ENCODE measurements at regions not wholly inside any gene's neighbourhood (a gene's known extent, or its start where the extent isn't known, plus 50 kb on each side); places are given as distances from the start of the nearest gene placed in this dataset.
"Not testable (repeated sequence)": the region's sequence is repeated elsewhere in the genome, so short reads cannot be mapped to it uniquely, and the experiment has no call there.

DNA sequence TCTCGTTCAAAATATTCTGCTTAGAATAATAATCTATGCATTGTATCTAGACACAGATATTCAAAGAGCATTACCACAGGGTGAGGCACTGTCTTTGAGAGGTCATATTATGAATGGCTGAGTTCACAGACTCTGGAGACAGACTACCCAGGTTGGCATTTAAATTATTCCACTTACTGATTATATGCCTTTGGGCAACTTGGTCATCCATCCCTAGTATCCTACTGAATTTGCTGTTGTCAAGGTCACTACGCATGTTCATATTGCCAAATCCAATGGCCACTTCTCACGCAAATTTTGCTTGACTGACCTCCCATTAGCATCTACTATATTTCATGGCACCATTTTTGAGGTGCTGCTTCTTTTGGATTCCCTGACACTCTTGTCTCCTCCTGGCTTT lies 498.6 kb upstream of the TLE4 start:
- no peak for DNase-seq (ENCODE audit: low read depth in 2 of 2)

DNA sequence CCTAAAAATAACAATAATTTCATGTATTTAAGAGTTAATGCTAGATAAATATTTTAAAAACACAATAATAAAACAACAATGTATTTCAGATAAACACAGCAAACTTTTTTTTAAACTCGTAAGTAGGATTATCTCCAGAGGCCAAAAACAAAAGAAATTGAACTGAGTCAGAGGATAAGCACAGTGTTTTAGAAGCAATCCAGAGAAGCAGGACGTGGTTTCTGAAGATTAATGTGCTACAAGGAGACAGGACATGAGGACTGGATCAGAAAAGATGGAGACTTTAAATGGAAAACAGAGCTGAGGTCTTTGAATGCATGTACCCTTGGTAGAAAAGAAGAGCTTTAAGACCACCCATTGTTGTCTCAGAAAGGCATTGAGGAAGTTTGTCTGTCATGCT lies 491.2 kb upstream of the TLE4 start:
- DNase-seq (ENCODE audit: low read depth in 2 of 2), result no peak

DNA sequence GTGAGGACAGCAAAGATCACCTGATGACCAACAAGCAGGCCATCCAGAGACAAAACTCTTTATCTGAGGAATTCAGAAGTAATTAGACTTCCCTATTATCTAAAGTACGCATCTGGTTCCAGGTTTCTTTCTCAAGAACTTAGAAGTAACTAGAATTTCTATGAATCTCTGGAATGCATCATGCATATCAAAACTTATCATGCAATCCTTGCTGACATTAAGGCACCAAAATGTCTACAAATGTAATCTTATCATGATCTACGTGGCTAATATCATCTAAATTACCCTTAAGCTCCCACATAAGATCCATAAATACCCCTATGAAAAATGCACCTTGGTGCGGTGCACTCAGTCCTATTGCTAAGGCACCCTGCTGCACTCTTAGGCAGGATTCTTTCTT lies 488.1 kb upstream of the TLE4 start:
- DNase-seq (ENCODE audit: low read depth in 2 of 2), result no peak

- no peak for DNase-seq (ENCODE audit: low read depth in 2 of 2)
Observed at GRCh38 chr9:79087133-79087532, 484.6 kb upstream of the TLE4 start.

DNA sequence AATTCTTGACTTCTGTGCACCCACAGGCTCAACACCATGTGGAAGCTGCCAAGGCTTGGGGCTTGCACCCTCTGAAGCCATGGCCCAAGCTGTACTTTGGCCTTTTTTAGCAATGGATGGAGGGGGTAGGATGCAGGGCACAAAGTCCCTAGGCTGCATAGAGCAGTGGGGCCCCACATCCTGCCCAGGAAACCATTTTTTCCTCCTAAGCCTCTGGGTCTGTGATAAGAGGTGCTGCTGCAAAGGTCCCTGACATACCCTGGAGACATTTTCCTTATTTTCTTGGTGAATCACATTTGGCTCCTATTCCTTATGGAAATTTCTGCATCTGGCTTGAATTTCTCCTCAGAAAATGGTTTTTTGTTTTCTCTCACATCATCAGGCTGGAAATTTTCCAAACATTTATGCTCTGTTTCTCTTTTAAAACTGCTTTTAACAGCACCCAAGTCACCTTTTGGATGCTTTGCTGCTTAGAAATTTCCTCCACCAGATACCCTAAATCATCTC lies 482.7 kb upstream of the TLE4 start:
- no peak for DNase-seq (ENCODE audit: low read depth in 2 of 2)

- DNase-seq (ENCODE audit: low read depth in 2 of 2), result not testable (repeated sequence)
Observed at GRCh38 chr9:79089851-79090250, 481.9 kb upstream of the TLE4 start.

DNA sequence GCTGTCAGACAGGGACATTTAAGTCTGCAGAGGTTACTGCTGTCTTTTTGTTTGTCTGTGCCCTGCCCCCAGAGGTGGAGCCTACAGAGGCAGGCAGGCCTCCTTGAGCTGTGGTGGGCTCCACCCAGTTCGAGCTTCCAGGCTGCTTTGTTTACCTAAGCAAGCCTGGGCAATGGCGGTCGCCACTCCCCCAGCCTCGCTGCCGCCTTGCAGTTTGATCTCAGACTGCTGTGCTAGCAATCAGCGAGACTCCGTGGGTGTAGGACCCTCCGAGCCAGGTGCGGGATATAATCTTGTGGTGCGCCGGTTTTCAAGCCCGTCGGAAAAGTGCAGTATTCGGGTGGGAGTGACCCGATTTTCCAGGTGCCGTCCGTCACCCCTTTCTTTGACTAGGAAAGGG lies 468.5 kb upstream of the TLE4 start:
- not testable (repeated sequence) for DNase-seq (ENCODE audit: low read depth in 2 of 2)

DNA sequence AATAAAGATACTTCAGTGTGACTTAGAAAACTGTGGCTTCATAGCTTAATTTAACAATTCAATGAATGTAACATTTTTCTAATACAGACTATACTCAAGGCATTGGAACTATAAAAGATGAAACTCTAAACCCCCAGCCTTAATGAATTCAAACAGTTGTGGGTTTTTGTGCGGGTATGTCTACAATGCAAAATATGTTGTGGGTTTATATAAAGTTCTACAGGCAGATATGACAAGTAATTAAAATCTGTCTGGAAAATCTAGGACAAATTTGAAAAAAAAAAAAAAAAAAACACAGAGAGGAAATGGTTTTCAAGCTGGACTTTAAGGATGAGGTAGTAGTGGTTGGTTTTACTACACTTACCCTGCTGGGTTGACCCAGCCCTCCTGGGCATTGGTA lies 467.5 kb upstream of the TLE4 start:
- DNase-seq (ENCODE audit: low read depth in 2 of 2), result no peak

GRCh38 chr9:79104951-79105350 lies 466.8 kb upstream of the TLE4 start:
- DNase-seq (ENCODE audit: low read depth in 2 of 2), result no peak

- DNase-seq (ENCODE audit: low read depth in 2 of 2), result no peak
Observed at GRCh38 chr9:79107911-79108676, 463.7 kb upstream of the TLE4 start.

GRCh38 chr9:79111653-79112052 lies 460.1 kb upstream of the TLE4 start:
- no peak for DNase-seq (ENCODE audit: low read depth in 2 of 2)

- DNase-seq (ENCODE audit: low read depth in 2 of 2), result no peak
Observed at GRCh38 chr9:79115176-79115575, 456.6 kb upstream of the TLE4 start.

GRCh38 chr9:79116041-79116440 lies 455.7 kb upstream of the TLE4 start:
- DNase-seq (ENCODE audit: low read depth in 2 of 2), result no peak

GRCh38 chr9:79116709-79117108 lies 455.1 kb upstream of the TLE4 start:
- no peak for DNase-seq (ENCODE audit: low read depth in 2 of 2)

- DNase-seq (ENCODE audit: low read depth in 2 of 2), result no peak
Observed at GRCh38 chr9:79120533-79120932, 451.2 kb upstream of the TLE4 start.

- DNase-seq (ENCODE audit: low read depth in 2 of 2), result no peak
Observed at GRCh38 chr9:79120941-79121340, 450.8 kb upstream of the TLE4 start.

DNA sequence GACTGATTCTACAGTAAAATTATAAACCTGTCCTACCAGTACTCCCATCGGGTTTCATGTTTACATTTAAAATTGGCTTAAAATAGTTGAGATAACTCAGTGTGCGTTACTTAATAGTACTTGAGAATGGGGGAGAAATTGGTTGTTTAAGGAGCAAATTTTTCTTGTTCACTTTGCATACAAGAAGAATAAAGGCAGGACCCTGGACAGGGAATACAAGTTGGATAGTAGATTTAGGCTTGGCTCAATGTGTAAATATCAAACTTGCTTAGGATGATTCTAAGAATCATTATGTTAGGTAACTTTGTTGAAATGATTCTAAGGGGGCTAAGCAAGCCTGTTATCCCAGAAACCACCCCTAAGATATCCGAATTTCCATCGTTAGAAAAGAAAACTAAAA lies 448.4 kb upstream of the TLE4 start:
- DNase-seq (ENCODE audit: low read depth in 2 of 2), result no peak

GRCh38 chr9:79127661-79128060 lies 444.1 kb upstream of the TLE4 start:
- no peak for DNase-seq (ENCODE audit: low read depth in 2 of 2)

GRCh38 chr9:79129865-79130480 lies 441.8 kb upstream of the TLE4 start:
- DNase-seq (ENCODE audit: low read depth in 2 of 2), result no peak

DNA sequence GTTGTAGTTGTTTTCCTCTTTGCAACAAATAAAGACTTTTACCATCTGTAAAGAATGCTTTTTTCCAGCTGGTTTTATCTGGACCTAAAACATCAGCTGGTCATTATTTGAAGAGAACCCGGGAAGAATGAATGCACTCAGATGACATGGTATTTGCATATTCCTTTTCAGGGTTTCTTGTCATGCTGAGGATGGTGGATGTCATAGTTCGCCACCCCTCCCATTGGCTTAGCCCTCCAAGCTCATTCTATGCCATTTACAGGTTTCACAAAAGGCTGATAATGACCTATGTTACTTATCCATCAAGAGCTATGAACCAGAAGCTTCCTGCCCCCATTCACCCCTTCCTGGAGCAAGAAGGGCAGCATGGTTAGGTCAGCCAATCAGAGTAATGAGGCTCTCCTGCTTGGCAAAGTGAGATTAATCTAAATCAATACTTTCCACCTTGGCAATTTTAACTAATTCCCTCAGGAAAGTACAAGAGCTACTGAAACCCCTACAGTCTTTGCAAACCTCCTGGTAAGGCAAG lies 440.5 kb upstream of the TLE4 start:
- DNase-seq (ENCODE audit: low read depth in 2 of 2), result no peak

DNA sequence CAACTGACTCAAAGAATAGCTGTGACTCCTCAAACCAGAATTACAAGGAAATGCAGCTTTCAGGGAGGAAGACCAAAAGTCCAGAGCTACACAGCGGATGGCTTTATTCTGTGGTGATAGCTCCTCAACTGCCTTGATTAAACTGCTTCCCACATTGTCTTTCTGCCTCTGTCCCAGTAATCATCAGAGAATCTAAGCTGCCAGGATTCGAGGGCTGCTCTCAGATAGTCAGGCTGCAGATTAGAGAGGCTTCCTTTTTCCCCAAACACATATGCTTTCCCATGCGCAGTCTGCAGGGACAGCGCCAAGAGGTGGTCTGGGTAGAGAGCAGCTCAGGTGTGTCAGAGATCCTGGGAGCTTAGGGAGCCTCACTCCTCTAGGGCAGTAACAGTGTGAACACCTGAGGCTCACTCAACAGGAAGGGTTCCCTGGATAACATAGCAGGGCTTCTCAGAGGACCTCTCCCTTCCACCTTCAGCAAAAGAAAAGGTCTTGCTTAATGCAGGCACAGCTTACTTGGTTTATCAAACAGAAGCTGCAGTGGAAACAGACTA lies 439.9 kb upstream of the TLE4 start:
- DNase-seq (ENCODE audit: low read depth in 2 of 2), result no peak

- DNase-seq (ENCODE audit: low read depth in 2 of 2), result no peak
Observed at GRCh38 chr9:79134654-79135053, 437.1 kb upstream of the TLE4 start.
